ENCODE measurements at regions not wholly inside any gene's neighbourhood (a gene's known extent, or its start where the extent isn't known, plus 50 kb on each side); places are given as distances from the start of the nearest gene placed in this dataset.

DNA sequence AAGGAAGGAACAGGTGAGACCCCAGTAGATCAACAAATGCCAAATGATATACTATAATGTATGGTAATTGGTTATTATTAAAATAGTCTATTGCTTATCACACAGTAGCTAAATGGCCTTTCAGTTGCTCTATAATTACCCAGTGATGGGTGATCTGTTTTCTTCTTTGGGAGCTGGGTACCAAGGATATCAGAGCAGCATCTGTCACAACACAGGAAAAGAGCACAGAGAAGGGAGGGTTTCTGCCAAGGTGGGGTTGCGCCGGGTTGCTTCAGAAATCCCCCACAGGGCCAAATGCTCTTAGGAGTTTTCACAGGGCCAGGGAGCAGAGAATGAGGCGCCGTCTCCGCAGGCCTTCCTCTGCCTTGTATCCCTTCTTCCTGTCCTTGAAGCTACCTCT, 469.4 kb downstream of the INSC start:
- no peak for DNase-seq (ENCODE audit: low read depth)

DNA sequence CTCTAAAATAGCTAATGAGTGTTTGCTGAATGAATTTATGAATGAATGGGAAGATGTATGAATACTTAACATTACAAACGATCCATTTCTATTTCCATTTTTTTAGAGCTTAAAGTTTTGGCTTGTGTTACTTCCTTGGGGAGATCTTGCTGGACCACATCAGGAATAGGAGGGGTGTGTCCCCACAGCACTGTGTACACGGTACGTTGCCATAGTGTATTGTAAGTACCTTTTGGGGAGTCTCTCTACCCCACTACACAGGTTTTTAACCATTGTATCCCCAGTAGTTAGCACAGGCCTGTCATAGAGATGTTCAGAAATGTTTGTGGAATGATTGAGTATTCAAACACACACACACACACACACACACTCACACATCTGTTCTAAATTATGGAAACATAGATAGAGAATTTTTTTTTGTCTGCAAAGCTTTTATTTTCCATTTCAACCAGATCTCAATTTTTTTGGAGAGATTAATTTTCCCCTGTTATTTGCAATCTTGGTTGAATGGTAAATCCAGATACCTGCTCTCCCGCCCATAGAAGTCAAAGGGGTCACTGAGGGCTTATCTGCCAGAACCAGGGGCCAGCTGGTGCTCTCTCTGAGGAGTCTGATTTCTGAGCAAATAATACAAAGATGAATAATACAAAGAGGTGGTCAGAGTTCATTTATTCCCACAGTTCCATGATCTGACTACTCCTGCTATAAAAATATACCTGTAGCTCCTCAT, 471.0 kb downstream of the INSC start:
- DNase-seq (ENCODE audit: low read depth) = no peak

DNA sequence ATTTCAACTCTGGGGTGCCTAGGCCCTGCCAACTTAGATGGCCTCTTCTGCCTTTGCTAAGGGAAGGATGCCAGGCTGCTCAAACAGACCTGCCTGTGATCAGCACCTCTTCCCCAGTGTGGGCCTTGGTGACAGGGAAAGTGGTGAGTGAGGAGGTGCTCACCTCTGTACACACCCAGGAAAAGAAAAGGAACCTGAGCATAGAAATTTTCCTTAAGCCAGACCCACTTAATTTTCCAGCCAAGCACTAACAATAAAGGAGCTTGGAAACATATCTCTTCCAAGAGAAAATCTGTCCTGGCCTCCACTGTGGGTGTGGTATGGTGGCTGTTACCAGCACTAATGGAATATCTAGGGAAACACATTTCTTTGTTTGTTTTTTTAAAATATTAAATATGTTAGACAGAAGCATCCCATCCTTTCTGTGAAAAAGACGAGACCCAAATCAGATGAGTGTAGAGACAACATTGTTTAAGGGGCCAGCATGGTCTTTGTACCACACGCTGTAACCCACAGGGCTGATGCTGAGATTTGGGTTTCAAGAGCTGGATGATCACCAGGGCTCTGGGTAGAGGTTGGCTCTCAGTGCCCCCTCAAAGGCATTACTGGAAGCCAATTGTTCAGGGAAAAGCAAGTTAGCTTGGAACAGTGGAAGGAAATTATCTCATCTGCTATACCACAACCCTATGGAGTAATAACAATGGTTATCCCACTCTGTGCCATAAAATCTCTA, 472.2 kb downstream of the INSC start:
- no peak for DNase-seq (ENCODE audit: low read depth)

DNA sequence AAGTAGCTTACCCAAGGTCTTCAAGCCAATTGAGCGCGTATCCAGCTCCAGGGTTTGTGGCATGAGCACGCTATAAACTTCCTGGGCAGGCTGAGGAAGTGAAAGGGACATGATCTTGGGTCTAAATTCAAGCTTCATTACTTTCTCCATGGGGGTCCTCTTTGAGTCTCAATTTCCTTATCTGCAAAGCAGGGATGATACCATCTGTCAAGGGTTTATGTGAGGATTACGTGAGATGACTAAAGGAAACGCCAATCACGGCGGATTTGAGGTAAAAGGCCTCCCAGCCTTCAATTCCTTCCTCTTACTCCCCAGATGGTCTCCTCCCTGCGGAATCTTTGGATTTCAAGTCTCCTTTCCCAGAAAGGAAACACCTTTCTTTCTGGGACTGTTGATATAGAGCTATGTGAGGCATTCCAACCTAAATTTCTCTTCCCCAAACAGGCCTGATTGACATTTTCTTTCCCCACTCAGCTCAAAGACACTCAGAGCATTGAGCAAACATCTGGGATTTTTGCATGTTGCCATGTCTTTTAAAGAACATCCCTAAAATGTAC, 474.4 kb downstream of the INSC start:
- DNase-seq (ENCODE audit: low read depth) = no peak

DNA sequence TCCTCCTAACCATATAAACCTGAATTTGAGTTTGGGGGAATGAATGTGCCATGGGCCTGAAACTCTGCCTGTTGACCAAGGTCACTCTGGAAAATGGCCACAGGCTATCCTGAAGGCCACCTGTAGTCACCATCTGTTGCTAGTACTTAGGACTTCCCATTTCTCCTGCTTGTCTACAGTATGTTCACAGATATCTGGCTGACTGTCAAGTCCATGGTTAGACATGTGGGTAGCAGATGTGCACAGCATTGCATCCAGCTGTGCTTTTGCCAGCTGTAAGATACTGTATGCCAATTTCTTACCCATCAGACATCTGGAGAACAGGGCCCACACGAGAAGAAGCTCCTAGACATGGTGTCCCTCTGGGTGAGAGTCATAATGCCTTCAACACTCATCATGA, 475.4 kb downstream of the INSC start:
- no peak for DNase-seq (ENCODE audit: low read depth)

DNA sequence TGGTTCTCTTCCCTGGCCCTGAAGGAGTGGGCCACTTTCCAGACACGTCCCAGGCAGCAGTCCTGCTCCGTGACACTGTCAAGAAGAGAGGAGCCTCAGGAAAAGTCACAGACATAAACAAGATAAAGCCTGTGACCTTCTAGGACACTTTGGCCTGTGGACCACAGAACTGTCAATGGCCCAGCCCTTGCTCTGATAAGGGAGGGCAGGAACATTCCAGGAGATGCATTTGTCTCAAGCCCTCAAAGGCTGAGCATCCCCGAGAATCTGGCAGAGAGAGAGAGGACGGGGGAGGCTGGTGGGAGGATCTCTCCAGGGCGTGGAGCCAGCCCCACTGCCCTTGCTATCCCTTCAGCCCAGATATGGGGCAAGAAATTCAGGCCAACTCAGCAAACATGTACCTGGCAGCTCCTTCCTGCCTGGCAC, 476.4 kb downstream of the INSC start:
- no peak for DNase-seq (ENCODE audit: low read depth)

DNA sequence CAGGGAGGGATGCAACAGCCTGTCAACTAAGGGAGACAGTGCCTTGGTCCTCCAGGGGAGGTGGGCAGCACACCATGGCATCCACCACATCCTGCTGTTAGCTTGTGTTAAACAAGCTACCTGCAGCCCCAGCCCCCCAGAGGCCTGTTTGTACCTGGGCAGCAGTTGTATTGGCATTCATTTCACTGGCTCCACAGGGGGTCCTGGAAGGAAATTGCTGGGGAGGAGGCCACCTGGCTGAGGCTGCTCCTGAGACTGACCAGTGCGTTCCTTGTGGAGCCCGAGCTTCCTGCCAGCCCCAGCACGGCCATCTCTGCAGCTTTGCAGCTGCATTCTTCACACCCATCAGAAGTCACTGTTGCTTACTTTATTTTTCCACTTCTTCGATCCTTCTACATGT, 479.9 kb downstream of the INSC start:
- no peak for DNase-seq (ENCODE audit: low read depth)

DNA sequence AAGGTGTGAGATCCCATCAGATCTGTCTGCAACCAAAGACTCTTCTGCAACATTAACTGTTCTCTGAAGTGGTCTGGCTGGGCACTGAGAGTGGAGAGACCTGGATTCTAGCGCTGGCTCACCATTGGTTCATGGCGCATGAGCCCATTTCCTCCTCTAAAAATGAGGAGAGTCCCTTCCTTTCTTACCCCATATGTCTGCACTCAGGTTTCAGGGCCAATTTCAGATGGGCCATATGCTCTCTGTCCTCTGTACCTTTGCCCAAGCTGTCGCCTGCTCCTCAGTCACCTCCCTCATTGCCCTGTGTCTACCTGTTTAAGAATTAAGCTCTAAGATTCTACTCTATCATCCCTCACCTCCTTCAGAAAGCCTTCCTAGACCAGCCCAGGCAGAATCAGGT, 484.7 kb downstream of the INSC start:
- no peak for DNase-seq (ENCODE audit: low read depth)

DNA sequence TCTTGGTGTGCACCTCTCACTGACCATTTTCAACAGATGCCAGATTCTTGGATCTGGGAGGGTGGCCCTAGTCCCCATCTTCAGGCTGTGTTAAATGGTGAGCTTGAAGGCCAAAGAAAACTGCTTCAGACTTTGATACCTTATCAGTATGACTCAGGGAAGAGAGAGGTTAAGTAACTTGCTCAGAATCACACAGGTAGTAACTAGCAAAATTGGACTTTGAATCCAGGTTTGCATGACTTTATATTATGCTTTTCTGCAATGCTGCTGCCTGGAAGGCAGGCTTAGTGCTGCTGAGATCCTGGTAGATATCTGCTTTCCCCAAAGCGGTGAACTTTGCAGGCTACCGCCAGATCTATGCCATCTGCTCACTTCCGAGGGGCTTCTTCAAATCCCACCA, 487.3 kb downstream of the INSC start:
- no peak for DNase-seq (ENCODE audit: low read depth)

DNA sequence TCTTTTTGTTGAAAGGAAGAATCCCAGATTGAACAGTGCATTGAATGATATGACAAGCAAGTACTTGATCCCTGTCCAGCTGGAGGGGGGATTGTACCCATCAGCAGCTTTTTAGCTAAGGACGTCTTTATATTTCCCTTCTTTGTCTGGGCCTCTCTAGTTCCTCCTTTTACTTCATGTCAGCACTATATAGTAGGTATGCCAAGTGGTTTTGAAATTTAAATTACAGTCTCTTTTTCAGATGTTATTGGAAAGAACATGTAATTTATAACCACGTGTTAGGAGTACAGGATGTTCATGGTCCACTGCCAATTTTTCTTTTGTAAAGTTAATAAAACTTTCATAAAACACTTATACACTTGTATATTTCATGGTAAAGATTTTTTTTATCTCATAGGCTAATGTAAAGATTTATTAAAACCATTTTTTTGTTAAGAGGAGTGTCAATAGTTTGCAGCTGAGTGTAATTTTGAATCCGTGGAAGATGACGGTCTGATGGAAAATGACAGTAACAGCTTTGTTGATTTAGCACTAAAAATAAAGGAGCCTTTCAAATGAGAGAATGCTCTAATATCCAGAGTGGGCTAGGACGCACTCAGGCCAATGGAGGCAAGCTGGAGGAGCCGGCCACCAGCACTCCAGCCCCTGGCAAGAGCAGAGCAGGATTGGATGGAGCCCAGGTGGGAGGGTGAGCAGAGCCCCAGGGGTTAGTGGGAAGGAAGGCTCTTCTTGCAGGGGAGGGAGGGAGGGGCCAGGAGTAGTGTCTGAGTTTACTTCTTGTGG, 488.3 kb downstream of the INSC start:
- no peak for DNase-seq (ENCODE audit: low read depth)

DNA sequence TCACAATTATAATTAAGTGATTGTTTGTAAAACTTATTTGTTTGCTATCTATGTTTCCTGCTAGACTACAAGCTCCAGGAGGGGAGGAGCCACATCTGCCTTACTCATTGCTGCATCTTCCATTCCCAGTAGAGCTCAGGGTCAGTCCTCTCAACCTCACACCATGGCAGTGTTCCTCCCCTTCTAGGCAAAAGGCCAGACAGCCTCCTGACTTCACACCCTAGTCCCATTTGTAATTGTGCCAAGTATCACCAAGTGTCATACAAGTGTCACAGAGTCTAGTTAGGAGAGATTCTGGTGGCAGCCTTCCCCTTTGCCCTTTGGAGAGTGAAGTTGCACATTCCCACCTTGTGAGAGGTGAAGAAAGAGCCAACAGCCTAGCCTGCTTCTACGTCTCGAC, 490.4 kb downstream of the INSC start:
- DNase-seq (ENCODE audit: low read depth) = no peak

DNA sequence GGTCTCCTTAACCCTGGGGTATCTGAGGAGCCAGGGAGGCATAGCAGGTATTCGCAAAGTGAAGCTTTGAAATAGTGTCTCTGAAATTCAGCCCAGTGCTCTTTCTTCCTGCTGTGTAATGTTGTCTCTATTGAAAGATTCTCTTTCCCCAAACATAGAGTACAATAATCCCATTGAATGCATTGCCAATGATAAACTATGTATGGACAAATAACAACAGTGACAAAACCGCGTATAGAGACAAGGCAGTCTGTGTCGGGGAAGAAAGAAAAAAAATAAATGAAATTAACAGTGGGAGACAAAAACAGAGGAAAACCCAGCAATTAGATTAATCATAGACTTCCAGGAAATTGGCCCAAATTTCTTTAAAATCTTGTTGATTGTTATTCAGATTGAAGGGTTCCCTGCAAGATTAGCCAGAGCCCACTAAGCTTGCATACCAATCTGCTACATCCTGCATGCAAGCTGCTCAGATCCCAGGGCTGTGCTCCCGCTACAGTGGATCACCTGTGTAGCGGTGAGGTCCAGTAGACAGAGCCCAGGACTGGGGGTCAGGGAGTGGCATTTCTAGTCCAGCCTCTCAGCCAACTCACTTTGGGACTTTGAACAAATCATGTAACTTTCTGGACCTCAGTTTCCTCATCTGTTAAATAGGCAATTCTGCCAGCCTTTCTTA, 492.8 kb downstream of the INSC start:
- DNase-seq (ENCODE audit: low read depth) = no peak

DNA sequence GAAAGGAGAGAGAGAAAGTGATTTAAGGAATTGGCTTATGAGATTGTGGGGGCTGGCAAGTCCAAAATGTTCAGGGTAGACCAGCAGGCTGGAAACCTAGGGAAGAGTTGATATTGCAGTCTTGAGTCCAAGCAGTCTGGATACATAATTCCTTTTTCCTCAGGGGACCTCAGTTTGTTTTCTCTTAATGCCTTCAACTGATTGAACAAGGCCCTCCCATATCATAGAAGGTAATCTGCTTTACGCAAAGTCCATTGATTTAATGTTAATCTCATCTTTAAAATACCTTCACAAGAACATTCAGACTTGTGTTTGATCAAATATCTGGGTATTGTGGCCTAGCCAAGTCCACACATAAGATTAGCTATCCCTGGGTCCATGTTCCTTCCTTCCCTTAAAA, 494.7 kb downstream of the INSC start:
- no peak for DNase-seq (ENCODE audit: low read depth)

DNA sequence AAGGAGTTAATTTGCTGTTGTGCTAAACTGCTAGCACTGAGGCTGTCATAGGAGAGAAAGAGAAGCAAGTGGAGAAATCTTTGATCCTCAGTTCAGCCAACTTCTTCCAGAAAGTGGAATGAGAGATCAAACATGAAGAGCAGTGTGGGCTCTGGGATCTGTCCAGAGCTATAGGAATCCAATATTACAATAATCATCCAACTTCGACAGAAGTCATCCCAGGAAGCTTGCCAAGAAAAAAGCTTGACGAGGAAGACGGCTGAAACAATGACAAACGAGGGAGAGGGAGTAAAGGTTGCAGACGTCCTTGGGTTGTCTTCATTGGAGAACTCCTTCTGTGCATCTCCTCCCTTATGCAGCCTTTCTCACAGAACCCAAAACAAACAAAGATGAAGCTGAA, 496.2 kb downstream of the INSC start:
- DNase-seq (ENCODE audit: low read depth) = no peak

DNA sequence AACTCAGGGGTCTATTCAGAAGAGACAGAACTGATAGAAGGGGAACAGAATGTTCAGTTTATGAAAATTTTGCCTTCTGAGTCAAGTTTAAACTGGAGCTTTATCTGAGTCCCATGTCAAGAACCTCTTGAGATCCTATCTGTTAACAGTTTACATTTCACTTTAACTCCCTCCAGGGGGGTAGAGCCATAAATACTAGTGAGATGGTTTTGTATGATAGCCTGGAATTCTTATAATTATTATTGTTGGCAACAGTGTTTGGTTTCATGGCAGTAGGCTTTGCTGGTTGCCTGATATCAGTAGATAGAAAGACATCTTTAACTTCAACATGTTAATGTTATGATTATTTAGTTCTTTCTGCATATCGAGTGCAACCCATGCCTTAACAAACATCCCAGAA, 498.5 kb downstream of the INSC start:
- DNase-seq (ENCODE audit: low read depth) = no peak

DNA sequence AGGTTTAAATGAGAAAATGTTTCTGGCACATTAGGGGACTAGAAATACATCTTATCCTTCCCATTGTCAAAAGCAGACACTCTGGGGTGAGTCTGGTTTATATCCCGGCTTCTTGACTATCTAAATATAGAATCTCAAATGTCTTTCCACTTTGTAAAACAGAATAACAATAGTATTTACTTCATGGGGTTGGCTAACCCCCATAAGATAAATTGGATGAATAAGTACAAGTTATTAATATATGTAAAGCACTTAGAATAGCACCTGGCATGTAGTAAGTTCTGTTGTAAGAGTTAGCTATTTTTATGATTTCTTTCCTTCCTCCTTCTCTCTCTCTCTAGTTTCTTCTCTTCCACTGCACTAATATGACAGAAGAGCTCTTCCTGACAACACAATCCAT, 499.1 kb downstream of the INSC start:
- no peak for DNase-seq (ENCODE audit: low read depth)

DNA sequence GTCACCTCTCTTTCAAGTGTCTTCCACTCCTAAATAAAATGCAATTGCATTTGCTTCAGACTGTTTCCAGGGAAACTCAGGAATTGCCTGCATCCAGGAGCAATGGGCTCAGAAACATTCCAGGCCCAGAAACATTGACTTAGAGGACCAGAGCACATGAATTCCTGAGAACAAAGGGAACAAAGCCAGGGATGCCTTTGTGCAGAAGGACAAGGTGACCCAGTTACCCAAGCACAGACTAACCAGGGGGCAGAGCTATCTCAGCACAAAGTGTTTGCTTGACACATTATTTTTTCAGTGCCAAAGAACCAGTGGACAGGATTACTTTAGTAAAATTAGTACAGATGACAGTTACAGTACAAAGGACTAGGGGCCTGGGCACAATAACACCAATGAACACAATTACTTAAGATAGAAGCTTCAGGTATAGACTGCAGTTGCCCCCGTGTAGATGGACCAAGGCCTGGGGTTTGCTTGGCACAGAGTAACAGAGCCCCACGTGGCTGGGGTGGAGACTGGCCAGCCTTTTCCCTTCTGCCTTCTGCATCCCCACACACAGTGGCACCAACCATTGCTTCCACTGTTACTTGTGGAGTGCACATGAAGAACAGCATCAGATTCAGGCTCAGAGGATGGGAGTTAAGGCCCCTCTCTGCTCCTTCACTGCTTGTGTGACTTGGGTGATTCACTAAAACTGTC, 500.8 kb downstream of the INSC start:
- DNase-seq (ENCODE audit: low read depth) = no peak

DNA sequence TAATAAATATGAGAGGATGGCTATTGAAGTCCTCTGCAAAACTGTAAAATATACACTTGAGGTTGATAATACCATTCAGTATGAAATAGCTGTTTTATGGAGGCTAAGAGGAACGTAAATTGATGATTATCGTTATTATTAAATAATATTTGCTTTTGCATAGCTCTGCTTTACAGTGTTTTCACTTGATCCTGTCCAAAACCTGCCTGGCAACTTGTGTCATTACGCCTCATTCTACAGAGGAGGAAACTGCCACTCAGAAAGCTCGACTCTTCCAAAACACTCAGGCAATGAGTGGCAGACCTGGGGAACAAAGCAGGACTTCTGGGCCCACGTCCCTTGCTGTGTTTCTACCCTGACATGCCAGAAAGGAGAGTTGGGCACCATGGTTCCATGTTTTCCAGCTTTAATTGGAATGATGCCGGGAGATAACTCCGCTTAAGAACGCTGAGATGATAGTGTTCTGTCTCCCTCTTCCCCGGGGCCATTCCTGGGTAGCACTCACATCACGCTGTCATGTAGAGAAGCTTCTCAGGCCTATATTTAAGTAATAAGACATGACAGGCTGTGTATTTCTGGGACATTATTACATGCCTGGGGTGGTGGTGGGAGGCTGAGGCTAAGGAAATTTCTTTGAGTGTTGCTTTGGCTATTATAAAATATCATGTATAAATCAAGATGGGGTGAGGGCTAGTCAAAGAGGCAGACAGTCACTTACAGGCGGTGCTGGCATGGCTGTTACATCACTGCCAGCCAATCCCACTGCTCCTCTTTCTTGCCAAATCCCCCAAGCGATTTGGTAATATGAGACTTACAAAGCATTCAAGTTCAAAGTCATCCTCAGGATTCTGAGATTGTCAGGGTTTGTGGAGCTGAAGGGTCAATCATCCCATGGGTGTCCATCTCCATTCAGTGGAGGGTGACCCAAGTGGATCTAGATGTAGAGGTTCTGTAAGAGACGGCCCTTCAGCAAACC, 501.7 kb downstream of the INSC start:
- no peak for DNase-seq (ENCODE audit: low read depth)

DNA sequence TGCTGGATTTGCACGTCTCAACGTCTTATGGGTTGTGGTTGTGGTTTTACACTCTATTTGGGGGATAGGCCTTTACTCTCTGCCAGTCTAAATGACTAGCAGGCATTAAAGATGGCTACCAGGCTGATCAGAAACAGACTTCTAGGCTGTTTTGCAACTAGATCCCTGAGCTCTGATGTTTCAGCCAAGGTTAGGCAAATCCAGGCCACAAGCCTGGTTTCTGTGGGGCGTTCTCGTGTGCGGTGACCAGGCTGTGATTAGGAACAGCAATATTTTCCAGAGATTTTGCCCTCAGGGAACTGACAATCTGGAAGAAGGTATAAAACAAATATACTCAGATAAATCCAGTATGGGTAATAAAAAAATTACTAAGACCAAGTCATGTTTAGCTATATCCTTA, 502.4 kb downstream of the INSC start:
- no peak for DNase-seq (ENCODE audit: low read depth)

DNA sequence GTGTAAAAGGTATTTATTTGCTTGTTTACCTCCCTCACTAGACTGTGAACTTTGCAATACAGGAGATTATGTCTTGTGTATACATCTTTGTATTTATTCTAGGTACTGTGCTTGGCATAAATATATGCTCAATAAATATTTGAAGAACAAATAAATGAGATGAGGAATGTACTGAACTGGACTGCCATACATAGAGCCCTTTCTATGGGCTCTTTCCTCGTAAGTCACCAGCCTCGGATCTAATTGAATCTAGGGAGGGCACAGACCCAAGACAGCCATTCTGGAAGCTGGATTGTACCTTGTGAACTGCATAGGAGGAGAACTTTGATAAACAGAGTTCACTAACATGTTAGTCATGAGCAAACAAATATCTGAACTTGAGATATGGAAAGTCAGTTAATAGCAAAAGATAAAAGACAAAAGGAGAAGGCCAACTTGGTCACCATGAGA, 503.9 kb downstream of the INSC start:
- DNase-seq (ENCODE audit: low read depth) = no peak

Data from non-pigmented ciliary epithelial cell (primary cell).